ENCODE measurements at regions not wholly inside any gene's neighbourhood (a gene's known extent, or its start where the extent isn't known, plus 50 kb on each side); places are given as distances from the start of the nearest gene placed in this dataset.
A peak's percentile ranks its signal among the peaks of the same experiment; 100 is the strongest.

DNA sequence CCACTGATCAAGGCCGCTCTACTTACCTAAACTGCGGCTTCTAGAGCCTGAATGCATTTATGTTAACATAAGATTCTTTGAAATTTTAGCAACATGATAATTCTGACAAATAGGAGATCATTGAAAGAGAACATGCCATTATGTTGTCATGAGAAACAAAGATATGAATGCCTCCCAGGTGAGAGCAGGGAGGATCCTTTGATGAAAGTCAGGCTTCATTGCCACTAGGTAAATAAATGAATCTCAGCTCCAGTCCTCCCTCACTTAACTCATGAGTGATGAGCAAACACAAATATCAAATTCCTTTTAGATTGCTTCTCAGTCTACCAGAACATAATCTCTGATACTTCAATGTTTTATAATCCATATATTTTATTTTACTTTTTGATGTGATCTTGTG, 463.2 kb upstream of the CDH7 start (continued):
- TF ChIP-seq SMC3 (conservative IDR thresholded peaks at IDR 0.05; ENCODE audit: poor library complexity) (peak; percentile 18), EZH2 (IDR thresholded peaks at IDR 0.05; ENCODE audit: borderline replicate concordance, insufficient read depth, low read length, poor library complexity, severe bottlenecking) (no peak)

DNA sequence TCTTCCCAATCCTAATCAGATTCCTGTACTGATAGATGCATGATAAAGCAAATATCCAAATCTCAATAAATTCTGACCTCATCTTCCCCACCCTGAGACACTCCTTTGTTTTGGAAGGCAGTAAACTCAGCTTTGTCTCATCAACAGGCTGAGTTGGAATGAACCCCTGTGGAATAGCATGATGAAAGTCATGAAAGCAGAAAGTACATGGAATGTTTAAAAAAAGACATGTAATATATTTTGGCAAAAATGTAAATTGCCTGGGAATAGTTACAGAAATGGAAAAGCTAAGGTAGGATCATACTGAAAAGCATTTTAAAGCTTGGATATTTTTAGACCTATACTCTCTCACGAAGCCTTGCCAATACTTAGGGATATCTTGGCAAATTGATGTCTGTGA, 468.7 kb upstream of the CDH7 start:
- H3K27ac ChIP-seq (ENCODE audit: low read length), result no peak overlapping the region
- H3K9me2 ChIP-seq (ENCODE audit: insufficient read depth, low read length), result no peaks in the 10 kb centered on the region
- no peak overlapping the region for H3K4me2 ChIP-seq (ENCODE audit: low read length)
- no peak for TF ChIP-seq TAF1 (IDR thresholded peaks at IDR 0.05; ENCODE audit: low read depth)
- TF ChIP-seq, protein P1, sequence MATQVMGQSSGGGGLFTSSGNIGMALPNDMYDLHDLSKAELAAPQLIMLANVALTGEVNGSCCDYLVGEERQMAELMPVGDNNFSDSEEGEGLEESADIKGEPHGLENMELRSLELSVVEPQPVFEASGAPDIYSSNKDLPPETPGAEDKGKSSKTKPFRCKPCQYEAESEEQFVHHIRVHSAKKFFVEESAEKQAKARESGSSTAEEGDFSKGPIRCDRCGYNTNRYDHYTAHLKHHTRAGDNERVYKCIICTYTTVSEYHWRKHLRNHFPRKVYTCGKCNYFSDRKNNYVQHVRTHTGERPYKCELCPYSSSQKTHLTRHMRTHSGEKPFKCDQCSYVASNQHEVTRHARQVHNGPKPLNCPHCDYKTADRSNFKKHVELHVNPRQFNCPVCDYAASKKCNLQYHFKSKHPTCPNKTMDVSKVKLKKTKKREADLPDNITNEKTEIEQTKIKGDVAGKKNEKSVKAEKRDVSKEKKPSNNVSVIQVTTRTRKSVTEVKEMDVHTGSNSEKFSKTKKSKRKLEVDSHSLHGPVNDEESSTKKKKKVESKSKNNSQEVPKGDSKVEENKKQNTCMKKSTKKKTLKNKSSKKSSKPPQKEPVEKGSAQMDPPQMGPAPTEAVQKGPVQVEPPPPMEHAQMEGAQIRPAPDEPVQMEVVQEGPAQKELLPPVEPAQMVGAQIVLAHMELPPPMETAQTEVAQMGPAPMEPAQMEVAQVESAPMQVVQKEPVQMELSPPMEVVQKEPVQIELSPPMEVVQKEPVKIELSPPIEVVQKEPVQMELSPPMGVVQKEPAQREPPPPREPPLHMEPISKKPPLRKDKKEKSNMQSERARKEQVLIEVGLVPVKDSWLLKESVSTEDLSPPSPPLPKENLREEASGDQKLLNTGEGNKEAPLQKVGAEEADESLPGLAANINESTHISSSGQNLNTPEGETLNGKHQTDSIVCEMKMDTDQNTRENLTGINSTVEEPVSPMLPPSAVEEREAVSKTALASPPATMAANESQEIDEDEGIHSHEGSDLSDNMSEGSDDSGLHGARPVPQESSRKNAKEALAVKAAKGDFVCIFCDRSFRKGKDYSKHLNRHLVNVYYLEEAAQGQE (IDR thresholded peaks at IDR 0.05; ENCODE audit: borderline replicate concordance), result no peak
- TF ChIP-seq EP300 (conservative IDR thresholded peaks at IDR 0.05; ENCODE audit: poor library complexity, severe bottlenecking), result no peak
- TF ChIP-seq, protein P2, sequence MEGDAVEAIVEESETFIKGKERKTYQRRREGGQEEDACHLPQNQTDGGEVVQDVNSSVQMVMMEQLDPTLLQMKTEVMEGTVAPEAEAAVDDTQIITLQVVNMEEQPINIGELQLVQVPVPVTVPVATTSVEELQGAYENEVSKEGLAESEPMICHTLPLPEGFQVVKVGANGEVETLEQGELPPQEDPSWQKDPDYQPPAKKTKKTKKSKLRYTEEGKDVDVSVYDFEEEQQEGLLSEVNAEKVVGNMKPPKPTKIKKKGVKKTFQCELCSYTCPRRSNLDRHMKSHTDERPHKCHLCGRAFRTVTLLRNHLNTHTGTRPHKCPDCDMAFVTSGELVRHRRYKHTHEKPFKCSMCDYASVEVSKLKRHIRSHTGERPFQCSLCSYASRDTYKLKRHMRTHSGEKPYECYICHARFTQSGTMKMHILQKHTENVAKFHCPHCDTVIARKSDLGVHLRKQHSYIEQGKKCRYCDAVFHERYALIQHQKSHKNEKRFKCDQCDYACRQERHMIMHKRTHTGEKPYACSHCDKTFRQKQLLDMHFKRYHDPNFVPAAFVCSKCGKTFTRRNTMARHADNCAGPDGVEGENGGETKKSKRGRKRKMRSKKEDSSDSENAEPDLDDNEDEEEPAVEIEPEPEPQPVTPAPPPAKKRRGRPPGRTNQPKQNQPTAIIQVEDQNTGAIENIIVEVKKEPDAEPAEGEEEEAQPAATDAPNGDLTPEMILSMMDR (IDR thresholded peaks at IDR 0.05; ENCODE audit: poor library complexity, severe bottlenecking), result no peak
- TF ChIP-seq POLR2AphosphoS5 (IDR thresholded peaks at IDR 0.05), result no peak
- TF ChIP-seq RAD21 (conservative IDR thresholded peaks at IDR 0.05), result no peak
- no peak for TF ChIP-seq SMC3 (conservative IDR thresholded peaks at IDR 0.05; ENCODE audit: poor library complexity)
- TF ChIP-seq EZH2 (IDR thresholded peaks at IDR 0.05; ENCODE audit: borderline replicate concordance, insufficient read depth, low read length, poor library complexity, severe bottlenecking), result no peak
- TF ChIP-seq MXI1 (conservative IDR thresholded peaks at IDR 0.05; ENCODE audit: poor library complexity, severe bottlenecking), result no peak
- H3K4me3 ChIP-seq (ENCODE audit: low read length), result no peak overlapping the region
- no peak overlapping the region for H2AFZ ChIP-seq (ENCODE audit: low read depth, low read length)
- no peaks in the 10 kb centered on the region for H3F3A ChIP-seq (ENCODE audit: insufficient read depth, low read length, poor library complexity, severe bottlenecking)
- no peaks in the 10 kb centered on the region for H3K27me3 ChIP-seq (ENCODE audit: insufficient read depth, low read depth, low read length)
- H3K79me2 ChIP-seq (replicated peaks; ENCODE audit: insufficient read depth, low read length), result no peaks in the 10 kb centered on the region
- H3K36me3 ChIP-seq (ENCODE audit: insufficient read depth, low read length), result no peaks in the 10 kb centered on the region
- no peak overlapping the region for H3K9ac ChIP-seq (ENCODE audit: low read length)
- H4K20me1 ChIP-seq (ENCODE audit: insufficient read depth), result no peaks in the 10 kb centered on the region
- no peaks in the 10 kb centered on the region for H3K9me3 ChIP-seq (ENCODE audit: low read length)

DNA sequence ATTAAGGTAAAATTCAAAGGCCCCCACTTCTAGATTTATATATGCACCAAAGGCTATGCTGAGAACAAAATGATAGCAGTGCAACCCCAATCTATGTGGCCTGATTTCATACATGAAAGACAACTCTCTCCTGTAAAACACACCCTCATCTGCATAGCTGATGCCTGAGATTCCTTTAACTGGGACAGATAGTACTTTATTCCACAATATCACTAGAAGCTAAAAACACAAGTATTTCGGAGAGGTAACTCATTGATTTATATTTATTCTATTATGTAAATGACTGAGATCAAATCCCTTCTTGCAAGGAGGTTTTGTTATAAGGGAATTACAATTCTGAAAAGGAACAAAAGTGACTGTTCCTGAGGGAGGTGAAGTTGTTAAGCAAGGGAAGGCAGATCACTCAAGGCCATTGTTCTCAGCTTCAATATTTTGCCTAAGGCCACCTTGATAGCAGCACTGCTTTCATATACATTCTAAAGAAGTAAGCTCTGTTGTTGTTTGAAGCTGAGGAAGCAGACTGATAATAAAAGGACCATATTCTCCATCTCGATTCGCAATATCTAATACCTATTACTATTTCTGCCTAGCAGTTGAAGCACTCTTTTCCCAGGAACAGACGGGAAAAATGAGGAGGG, 471.0 kb upstream of the CDH7 start:
- no peaks in the 10 kb centered on the region for H3K27me3 ChIP-seq (ENCODE audit: insufficient read depth, low read depth, low read length)
- no peak overlapping the region for H3K27ac ChIP-seq (ENCODE audit: low read length)
- no peaks in the 10 kb centered on the region for H3K9me3 ChIP-seq (ENCODE audit: low read length)
- no peaks in the 10 kb centered on the region for H3K36me3 ChIP-seq (ENCODE audit: insufficient read depth, low read length)
- H3K9me2 ChIP-seq (ENCODE audit: insufficient read depth, low read length), result no peaks in the 10 kb centered on the region
- no peak overlapping the region for H2AFZ ChIP-seq (ENCODE audit: low read depth, low read length)
- no peak overlapping the region for H3K9ac ChIP-seq (ENCODE audit: low read length)
- H3K4me3 ChIP-seq (ENCODE audit: low read length), result no peak overlapping the region
- H3K79me2 ChIP-seq (replicated peaks; ENCODE audit: insufficient read depth, low read length), result no peaks in the 10 kb centered on the region
- H4K20me1 ChIP-seq (ENCODE audit: insufficient read depth), result no peaks in the 10 kb centered on the region
- no peaks in the 10 kb centered on the region for H3F3A ChIP-seq (ENCODE audit: insufficient read depth, low read length, poor library complexity, severe bottlenecking)
- H3K4me2 ChIP-seq (ENCODE audit: low read length), result no peak overlapping the region
- no peak for TF ChIP-seq TAF1 (IDR thresholded peaks at IDR 0.05; ENCODE audit: low read depth)
- no peak for TF ChIP-seq EZH2 (IDR thresholded peaks at IDR 0.05; ENCODE audit: borderline replicate concordance, insufficient read depth, low read length, poor library complexity, severe bottlenecking)
- no peak for TF ChIP-seq SMC3 (conservative IDR thresholded peaks at IDR 0.05; ENCODE audit: poor library complexity)
- TF ChIP-seq, protein P2 (IDR thresholded peaks at IDR 0.05; ENCODE audit: poor library complexity, severe bottlenecking), result no peak

Measured in neural cell (in vitro differentiated cells).